A673 (cell line): ENCODE measurements at regions not wholly inside any gene's neighbourhood (a gene's known extent, or its start where the extent isn't known, plus 50 kb on each side); places are given as distances from the start of the nearest gene placed in this dataset.

Source experiments
- BruUV-seq: library from RNA; stranded (reverse); fragments of 400-500 nt; replicated peaks from 2 replicates; lab custom pipeline; 2021; lab: Mats Ljungman, UMichigan
- CTCF ChIA-PET: fragments of 300-600 bp; sonication (Branson Sonifier 250); formaldehyde crosslinking; loops from one replicate; lab custom pipeline; 2022; ENCODE audit warnings: antibody characterized with exemption; lab: Charles Lee
- POLR2A ChIA-PET: fragments of 300-600 bp; sonication (Branson Sonifier 250); formaldehyde crosslinking; loops from one replicate; lab custom pipeline; 2022; ENCODE audit warnings: antibody characterized with exemption; ENCODE audit not compliant: low non-redundant PET; lab: Charles Lee
- DNase-seq: peaks from one replicate; pipeline ENCODE4 v3.0.0-alpha.2; 2015; ENCODE audit warnings: low spot score
- H3K27ac ChIP-seq: fragments of 200-600 bp; sonication (generic); 2 replicates; pipeline ENCODE4 v1.5.1; 2016; ENCODE audit warnings: mixed run types, low read depth, mild to moderate bottlenecking, mixed read lengths, antibody characterized with exemption, low read length; ENCODE audit not compliant: poor library complexity, severe bottlenecking
- H3K27me3 ChIP-seq: fragments of 200-600 bp; sonication (generic); replicated peaks from 2 replicates; pipeline ENCODE4 v1.6.1; 2017; ENCODE audit warnings: mixed run types, low read depth, mild to moderate bottlenecking, mixed read lengths, antibody characterized with exemption, low read length; ENCODE audit not compliant: insufficient read depth, poor library complexity
- H3K36me3 ChIP-seq: fragments of 200-600 bp; sonication (generic); 2 replicates; pipeline ENCODE4 v1.6.1; 2016; ENCODE audit warnings: mixed run types, mild to moderate bottlenecking, mixed read lengths, antibody characterized with exemption, low read length; ENCODE audit not compliant: insufficient read depth, poor library complexity, severe bottlenecking
- H3K4me1 ChIP-seq: fragments of 200-600 bp; sonication (generic); 2 replicates; pipeline ENCODE4 v1.6.1; 2017; ENCODE audit warnings: mixed run types, mild to moderate bottlenecking, mixed read lengths, antibody characterized with exemption, low read length; ENCODE audit not compliant: insufficient read depth, poor library complexity, severe bottlenecking
- H3K4me3 ChIP-seq: fragments of 200-600 bp; sonication (generic); 2 replicates; pipeline ENCODE4 v1.5.1; 2016; ENCODE audit warnings: low read depth, mixed run types, mild to moderate bottlenecking, mixed read lengths, low read length; ENCODE audit not compliant: poor library complexity, severe bottlenecking
- H3K9me3 ChIP-seq: fragments of 200-600 bp; sonication (generic); 2 replicates; pipeline ENCODE4 v1.6.1; 2016; ENCODE audit warnings: mixed run types, low read depth, mild to moderate bottlenecking, mixed read lengths, antibody characterized with exemption, low read length; ENCODE audit not compliant: poor library complexity, severe bottlenecking
- EZH2 ChIP-seq: fragments of 200-600 bp; sonication (generic); IDR thresholded peaks from 2 replicates; pipeline ENCODE4 v1.6.1; 2017; ENCODE audit warnings: borderline replicate concordance, low read depth, mild to moderate bottlenecking, mixed read lengths, antibody characterized with exemption, low read length; ENCODE audit not compliant: poor library complexity, severe bottlenecking
- intact Hi-C: fragments of 100-400 bp; cut with micrococcal nuclease; formaldehyde crosslinking; loops from one replicate; pipeline ENCODE4 v1.10.0; 2022; ENCODE audit not compliant: unreplicated experiment
- TF ChIP-seq, protein P1 (sequence below): fragments of 300-800, 200-600 bp; sonication (generic); conservative IDR thresholded peaks from 2 replicates; pipeline ENCODE4 v1.5.1; 2017; ENCODE audit warnings: low read depth, mild to moderate bottlenecking, antibody characterized with exemption, low read length, moderate library complexity, mixed read lengths

DNA sequence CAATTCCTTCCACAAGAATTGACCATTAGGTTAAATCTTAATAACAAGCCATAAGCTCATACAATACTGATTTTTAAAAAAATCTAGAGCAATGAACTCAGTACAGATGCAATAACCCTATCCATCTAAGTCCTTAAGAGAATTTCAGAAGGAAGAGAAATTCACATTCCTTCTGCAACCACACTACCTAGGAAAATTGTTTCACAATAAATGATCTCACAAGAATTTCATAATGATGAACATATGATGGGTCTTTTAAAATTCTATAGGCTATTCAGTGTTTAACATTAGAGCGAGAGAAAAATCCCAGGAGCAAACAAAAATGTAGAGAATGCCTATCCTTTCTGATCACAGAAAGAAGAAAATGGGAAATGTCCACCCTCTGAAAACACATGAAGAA is 70.0 kb upstream of the MAGI2 start:
- TF ChIP-seq EZH2, result no peak
- TF ChIP-seq, protein P1, sequence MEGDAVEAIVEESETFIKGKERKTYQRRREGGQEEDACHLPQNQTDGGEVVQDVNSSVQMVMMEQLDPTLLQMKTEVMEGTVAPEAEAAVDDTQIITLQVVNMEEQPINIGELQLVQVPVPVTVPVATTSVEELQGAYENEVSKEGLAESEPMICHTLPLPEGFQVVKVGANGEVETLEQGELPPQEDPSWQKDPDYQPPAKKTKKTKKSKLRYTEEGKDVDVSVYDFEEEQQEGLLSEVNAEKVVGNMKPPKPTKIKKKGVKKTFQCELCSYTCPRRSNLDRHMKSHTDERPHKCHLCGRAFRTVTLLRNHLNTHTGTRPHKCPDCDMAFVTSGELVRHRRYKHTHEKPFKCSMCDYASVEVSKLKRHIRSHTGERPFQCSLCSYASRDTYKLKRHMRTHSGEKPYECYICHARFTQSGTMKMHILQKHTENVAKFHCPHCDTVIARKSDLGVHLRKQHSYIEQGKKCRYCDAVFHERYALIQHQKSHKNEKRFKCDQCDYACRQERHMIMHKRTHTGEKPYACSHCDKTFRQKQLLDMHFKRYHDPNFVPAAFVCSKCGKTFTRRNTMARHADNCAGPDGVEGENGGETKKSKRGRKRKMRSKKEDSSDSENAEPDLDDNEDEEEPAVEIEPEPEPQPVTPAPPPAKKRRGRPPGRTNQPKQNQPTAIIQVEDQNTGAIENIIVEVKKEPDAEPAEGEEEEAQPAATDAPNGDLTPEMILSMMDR, result no peak
- DNase-seq, result no peak
- ChIA-PET POLR2A (no interaction called here), CTCF (no interaction called here)
- no TSS peak for BruUV-seq
- no peaks in the 10 kb centered on the region for H3K27me3 ChIP-seq
- no peaks in the 10 kb centered on the region for H3K36me3 ChIP-seq
- intact Hi-C loops, result no loop called here
- no peaks in the 10 kb centered on the region for H3K9me3 ChIP-seq
- no peak overlapping the region for H3K27ac ChIP-seq
- no peaks in the 10 kb centered on the region for H3K4me1 ChIP-seq
- H3K4me3 ChIP-seq, result no peak overlapping the region

DNA sequence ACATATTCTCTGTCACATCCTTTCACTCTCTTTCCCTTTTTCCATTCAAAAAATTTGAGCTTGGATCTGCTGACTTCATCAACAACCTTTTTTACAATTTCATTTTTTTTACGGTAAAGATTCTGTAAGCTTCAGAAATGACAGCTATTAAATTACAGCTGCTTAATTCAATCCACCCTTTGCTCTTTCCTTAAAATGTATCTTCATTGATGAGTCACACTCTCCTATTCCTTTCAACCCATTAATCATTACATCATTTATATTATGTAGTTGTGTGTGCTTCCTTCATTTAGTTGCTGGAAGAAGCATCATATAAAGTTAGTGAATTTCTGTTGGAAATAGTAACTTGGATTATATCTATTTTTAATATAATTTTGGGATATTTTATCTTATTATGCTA is 67.1 kb upstream of the MAGI2 start:
- TF ChIP-seq, protein P1, result no peak
- no peak for TF ChIP-seq EZH2
- H3K36me3 ChIP-seq, result no peaks in the 10 kb centered on the region
- peaks cover 4% of the 10 kb centered on the region for H3K27me3 ChIP-seq
- no peaks in the 10 kb centered on the region for H3K4me1 ChIP-seq
- CTCF ChIA-PET, result no interaction called here
- no peak overlapping the region for H3K4me3 ChIP-seq
- no peaks in the 10 kb centered on the region for H3K9me3 ChIP-seq
- POLR2A ChIA-PET, result no interaction called here
- intact Hi-C loops, result no loop called here
- no peak overlapping the region for H3K27ac ChIP-seq
- DNase-seq, result no peak
- BruUV-seq, result no TSS peak

DNA sequence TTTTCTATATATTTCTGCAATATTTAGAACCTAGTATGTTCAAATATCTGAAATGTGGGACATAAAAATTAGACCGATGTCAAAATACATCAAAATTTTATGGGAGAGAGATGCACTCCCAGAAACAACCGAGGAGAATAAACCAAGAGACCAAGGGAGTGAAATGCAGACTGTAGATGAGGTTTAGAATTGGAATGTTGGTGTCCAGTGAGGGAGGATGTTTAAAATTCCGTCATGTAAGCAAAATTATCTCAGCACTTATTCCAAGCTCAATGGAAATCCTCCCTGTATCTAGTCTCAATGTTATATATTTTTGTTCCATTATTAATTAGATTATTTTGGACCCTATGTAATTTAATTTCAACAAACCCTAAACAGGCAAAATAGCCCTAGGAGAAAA is 61.9 kb upstream of the MAGI2 start:
- no peak overlapping the region for H3K27ac ChIP-seq

More for the DNA sequence above, 61.9 kb upstream of the MAGI2 start:
- ChIA-PET POLR2A (no interaction called here), CTCF (no interaction called here)
- no peaks in the 10 kb centered on the region for H3K9me3 ChIP-seq
- TF ChIP-seq, protein P1, result no peak
- no peak overlapping the region for H3K4me3 ChIP-seq
- no peaks in the 10 kb centered on the region for H3K4me1 ChIP-seq
- BruUV-seq, result no TSS peak
- peaks cover 4% of the 10 kb centered on the region for H3K27me3 ChIP-seq
- intact Hi-C loops, result no loop called here
- DNase-seq, result no peak
- H3K36me3 ChIP-seq, result no peaks in the 10 kb centered on the region
